SK-N-SH (cell line): ENCODE measurements at regions not wholly inside any gene's neighbourhood (a gene's known extent, or its start where the extent isn't known, plus 50 kb on each side); places are given as distances from the start of the nearest gene placed in this dataset.
A peak's percentile ranks its signal among the peaks of the same experiment; 100 is the strongest.

Experiments
- CTCF ChIA-PET: fragments of 300-600, 350-600 bp; formaldehyde crosslinking; extraction: SDS; loops from one replicate; lab custom pipeline; 2021; lab: Yijun Ruan, JAX
- POLR2A ChIA-PET: fragments of 350-600 bp; sonication (Branson Sonifier 250); formaldehyde crosslinking; extraction: SDS; loops from one replicate; lab custom pipeline; 2020; ENCODE audit warnings: antibody characterized with exemption, inconsistent platforms; lab: Yijun Ruan, JAX
- DNase-seq: peaks from one replicate; pipeline ENCODE4 v3.0.0; 2012
- H2AFZ ChIP-seq: fragments of 200-600 bp; sonication (generic); 2 replicates; pipeline ENCODE4 v1.8.1; 2016; ENCODE audit warnings: antibody characterized with exemption, mild to moderate bottlenecking, low read depth
- H3F3A ChIP-seq: fragments of 200-600 bp; sonication (generic); replicated peaks from 2 replicates; pipeline ENCODE3; 2016; ENCODE audit warnings: antibody characterized with exemption, mild to moderate bottlenecking; ENCODE audit not compliant: insufficient read depth
- H3K27ac ChIP-seq, 2 experiments: fragments of 200-500 bp in 1 of 2; fragments of 200-600 bp in 1 of 2; sonication (Bioruptor generic) in 1 of 2; sonication (generic), shearing (Covaris generic) in 1 of 2; 2 replicates each; pipeline versions ENCODE4 v1.5.1 to v1.6.1; 2014 to 2016; ENCODE audit warnings: low read depth in 2 of 2, inconsistent platforms in 1 of 2, low read length in 1 of 2, mild to moderate bottlenecking in 1 of 2, mixed read lengths in 1 of 2
- H3K27me3 ChIP-seq: fragments of 200-600 bp; sonication (generic), shearing (Covaris generic); 2 replicates; pipeline ENCODE4 v1.6.1; 2016; ENCODE audit warnings: mixed run types; ENCODE audit not compliant: insufficient read depth
- H3K36me3 ChIP-seq, 2 experiments: fragments of 200-500 bp in 1 of 2; fragments of 200-600 bp in 1 of 2; sonication (Bioruptor generic) in 1 of 2; sonication (generic) in 1 of 2; replicated peaks in 1 of 2; 2 replicates each; pipeline versions ENCODE3 to v1.5.1; 2014 to 2016; ENCODE audit warnings: low read length in 1 of 2, mild to moderate bottlenecking in 1 of 2; ENCODE audit not compliant: insufficient read depth in 2 of 2, control insufficient read depth in 1 of 2
- H3K4me1 ChIP-seq, 2 experiments: fragments of 200-500 bp in 1 of 2; fragments of 200-600 bp in 1 of 2; sonication (Bioruptor generic) in 1 of 2; sonication (generic), shearing (Covaris generic) in 1 of 2; 2 replicates each; pipeline versions ENCODE4 v1.5.1 to v1.6.1; 2014 to 2016; ENCODE audit warnings: low read depth in 1 of 2, low read length in 1 of 2, mixed run types in 1 of 2; ENCODE audit not compliant: insufficient read depth in 2 of 2, control insufficient read depth in 1 of 2
- H3K4me2 ChIP-seq: fragments of 200-600 bp; sonication (generic), shearing (Covaris generic); 2 replicates; pipeline ENCODE4 v1.6.1; 2017; ENCODE audit warnings: mixed run types
- H3K4me3 ChIP-seq, 2 experiments: fragments of 200-500 bp in 1 of 2; fragments of 200-600 bp in 1 of 2; sonication (Bioruptor generic) in 1 of 2; sonication (generic), shearing (Covaris generic) in 1 of 2; 2 replicates each; pipeline versions ENCODE4 v1.5.1 to v1.8.1; 2014 to 2016; ENCODE audit warnings: low read depth in 2 of 2, inconsistent platforms in 1 of 2, low read length in 1 of 2, mild to moderate bottlenecking in 1 of 2, mixed read lengths in 1 of 2, moderate library complexity in 1 of 2
- H3K79me2 ChIP-seq: fragments of 200-600 bp; sonication (generic); 2 replicates; pipeline ENCODE4 v1.8.1; 2017; ENCODE audit warnings: mild to moderate bottlenecking; ENCODE audit not compliant: insufficient read depth
- H3K9ac ChIP-seq: fragments of 200-600 bp; sonication (generic); 2 replicates; pipeline ENCODE4 v1.6.1; 2017; ENCODE audit warnings: mixed run types
- H3K9me2 ChIP-seq: fragments of 200-600 bp; sonication (generic); 2 replicates; pipeline ENCODE4 v1.6.1; 2017; ENCODE audit warnings: mixed run types
- H3K9me3 ChIP-seq: fragments of 200-600 bp; sonication (generic); 2 replicates; pipeline ENCODE4 v1.6.1; 2017; ENCODE audit warnings: mixed run types, mild to moderate bottlenecking, moderate library complexity
- H4K20me1 ChIP-seq: fragments of 200-600 bp; sonication (generic); 2 replicates; pipeline ENCODE4 v1.6.1; 2017; ENCODE audit warnings: mild to moderate bottlenecking, mixed run types; ENCODE audit not compliant: insufficient read depth
- CHD2 ChIP-seq: fragments of 150-350 bp; IDR thresholded peaks from 2 replicates; pipeline ENCODE4 v1.6.1; 2018; ENCODE audit warnings: low read length; ENCODE audit not compliant: partially characterized antibody
- FOXJ3 ChIP-seq: sonication (generic); formaldehyde crosslinking; IDR thresholded peaks from 2 replicates; pipeline ENCODE4 v1.5.1; 2020; ENCODE audit warnings: mild to moderate bottlenecking, missing genetic modification reagents
- GABPA ChIP-seq: IDR thresholded peaks from 2 replicates; pipeline ENCODE4 v1.4.0; 2012; ENCODE audit warnings: low read depth, mild to moderate bottlenecking
- GATA2 ChIP-seq: sonication (generic); formaldehyde crosslinking; IDR thresholded peaks from 2 replicates; pipeline ENCODE4 v1.5.0; 2020; ENCODE audit warnings: mild to moderate bottlenecking, missing genetic modification reagents
- IRF3 ChIP-seq: fragments of 150-350 bp; IDR thresholded peaks from 2 replicates; pipeline ENCODE4 v1.6.1; 2016; ENCODE audit warnings: mild to moderate bottlenecking, low read depth, low read length
- MAX ChIP-seq: IDR thresholded peaks from 2 replicates; pipeline ENCODE4 v1.4.0; 2012; ENCODE audit warnings: low read depth
- MEF2A ChIP-seq: IDR thresholded peaks from 2 replicates; pipeline ENCODE4 v1.4.0; 2012; ENCODE audit warnings: low read depth, borderline replicate concordance
- MXI1 ChIP-seq: IDR thresholded peaks from 2 replicates; pipeline ENCODE4 v1.6.1; 2012; ENCODE audit warnings: mild to moderate bottlenecking, low read depth, low read length, improper control_type of control experiment
- PBX3 ChIP-seq: IDR thresholded peaks from 2 replicates; pipeline ENCODE4; 2012
- POLR2AphosphoS5 ChIP-seq: IDR thresholded peaks from 2 replicates; pipeline ENCODE4 v1.6.1; 2012; ENCODE audit warnings: low read depth, low read length
- RAD21 ChIP-seq: IDR thresholded peaks from 2 replicates; pipeline ENCODE4 v1.6.1; 2012; ENCODE audit warnings: mild to moderate bottlenecking, low read length
- RCOR1 ChIP-seq: fragments of 150-350 bp; IDR thresholded peaks from 2 replicates; pipeline ENCODE4 v1.6.1; 2017; ENCODE audit warnings: antibody characterized with exemption, low read length
- RFX5 ChIP-seq: IDR thresholded peaks from 2 replicates; pipeline ENCODE4 v1.6.1; 2012; ENCODE audit warnings: mild to moderate bottlenecking, improper control_type of control experiment, low read length
- RXRA ChIP-seq: IDR thresholded peaks from 2 replicates; pipeline ENCODE4 v1.4.0; 2012; ENCODE audit warnings: low read depth, mild to moderate bottlenecking, borderline replicate concordance
- SMC3 ChIP-seq: IDR thresholded peaks from 2 replicates; pipeline ENCODE4 v1.6.1; 2012; ENCODE audit warnings: low read depth, low read length, improper control_type of control experiment
- TAF1 ChIP-seq: IDR thresholded peaks from 2 replicates; pipeline ENCODE4 v1.6.1; 2012; ENCODE audit warnings: low read depth, mild to moderate bottlenecking, low read length, moderate library complexity, borderline replicate concordance
- TEAD4 ChIP-seq: IDR thresholded peaks from 2 replicates; pipeline ENCODE4 v1.4.0; 2012; ENCODE audit warnings: mild to moderate bottlenecking, borderline replicate concordance; ENCODE audit not compliant: insufficient read depth
- USF1 ChIP-seq: IDR thresholded peaks from 2 replicates; pipeline ENCODE4 v1.4.0; 2012; ENCODE audit warnings: low read depth, borderline replicate concordance
- YY1 ChIP-seq: IDR thresholded peaks from 2 replicates; pipeline ENCODE4 v1.4.0; 2012; ENCODE audit warnings: low read depth, mild to moderate bottlenecking

GRCh38 chr11:135002236-135002635 is 590.2 kb upstream of the B3GAT1 start:
- Histone ChIP-seq H2AFZ (no peak overlapping the region), H3K4me3 (no peak overlapping the region), H3K79me2 (no peaks in the 10 kb centered on the region), H3K36me3 (no peaks in the 10 kb centered on the region), H3K9ac (no peak overlapping the region), H3K4me1 (peaks cover 0 to 56% of the 10 kb centered on the region in 2 experiments; a peak in 2 of 4 replicates), H4K20me1 (no peaks in the 10 kb centered on the region), H3K9me3 (no peaks in the 10 kb centered on the region), H3F3A (no peaks in the 10 kb centered on the region), H3K27me3 (no peaks in the 10 kb centered on the region), H3K27ac (peak overlapping the region in 1 of 2 experiments; percentile 60; a peak in 1 of 4 replicates), H3K9me2 (no peaks in the 10 kb centered on the region), H3K4me2 (no peak overlapping the region)
- POLR2A ChIA-PET, result no interaction called here
- CTCF ChIA-PET, result interaction anchor here (1.4 to 1.5 kb wide), 2 partner anchors 34 to 131 kb away, joined by 3 read pairs; no protein-coding TSS in a partner anchor
- DNase-seq, result no peak
- TF ChIP-seq MEF2A (no peak), MXI1 (no peak), GABPA (no peak), FOXJ3 (CRISPR knock-in tag) (no peak), MAX (no peak), RAD21 (no peak), GATA2 (CRISPR knock-in tag) (no peak), TEAD4 (no peak), CHD2 (no peak), RFX5 (no peak), RXRA (no peak), USF1 (no peak), SMC3 (no peak), PBX3 (no peak), POLR2AphosphoS5 (no peak), RCOR1 (no peak), TAF1 (no peak), YY1 (no peak), IRF3 (no peak)
